ENCODE measurements at regions not wholly inside any gene's neighbourhood (a gene's known extent, or its start where the extent isn't known, plus 50 kb on each side); places are given as distances from the start of the nearest gene placed in this dataset.
"Not testable (repeated sequence)": the region's sequence is repeated elsewhere in the genome, so short reads cannot be mapped to it uniquely, and the experiment has no call there.

DNA sequence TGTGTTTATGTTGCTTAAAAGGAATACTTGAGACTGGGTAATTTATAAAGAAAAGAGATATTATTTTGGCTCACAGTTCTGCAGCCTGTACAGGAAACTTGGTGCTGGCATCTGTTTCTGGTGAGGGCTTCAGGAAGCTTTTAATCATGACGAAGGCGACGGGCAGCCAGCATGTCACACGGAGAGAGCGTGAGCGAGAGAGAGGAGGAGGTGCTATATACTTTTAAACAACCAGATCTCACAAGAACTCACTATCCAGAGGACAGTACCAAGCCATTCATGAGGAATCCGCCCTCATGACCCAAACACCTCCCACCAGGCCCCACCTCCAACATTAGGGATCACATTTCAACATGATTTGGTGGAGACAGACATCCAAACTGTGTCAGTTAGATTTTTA lies 163.4 kb upstream of the TSC22D1 start:
- Histone ChIP-seq H3K27me3 (ENCODE audit: low read depth, low read length) (no peaks in the 10 kb centered on the region), H3K36me3 (ENCODE audit: control insufficient read depth in 1 of 2, insufficient read depth in 2 of 2, low read length in 2 of 2) (no peaks in the 10 kb centered on the region), H3K4me3 (ENCODE audit: low read depth in 1 of 2, low read length in 2 of 2) (no peak overlapping the region), H3K9me3 (ENCODE audit: control insufficient read depth in 1 of 2, low read length in 2 of 2) (no peaks in the 10 kb centered on the region), H3K27ac (ENCODE audit: low read length) (no peak overlapping the region), H3K4me1 (ENCODE audit: control insufficient read depth in 1 of 2, insufficient read depth in 2 of 2, low read length in 2 of 2) (no peaks in the 10 kb centered on the region)

DNA sequence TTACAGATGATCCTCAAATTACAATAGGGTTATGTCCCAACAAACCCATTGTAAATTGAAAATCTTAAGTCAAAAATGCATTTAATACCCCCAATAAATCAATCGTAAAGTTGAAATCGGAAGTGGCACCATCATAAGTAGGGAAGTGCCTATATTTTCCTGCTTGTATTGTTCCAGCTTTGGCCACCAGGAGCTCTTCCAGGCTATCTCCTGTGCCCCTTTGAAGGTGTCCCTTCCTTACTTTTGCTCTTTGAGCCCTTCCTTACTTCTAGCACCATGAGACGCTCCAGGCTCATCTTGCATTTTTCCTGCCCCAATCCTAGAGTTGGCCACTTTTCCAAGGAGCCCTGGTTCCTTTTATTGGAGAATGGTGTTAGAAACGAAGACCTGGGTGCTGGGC lies 163.0 kb upstream of the TSC22D1 start:
- Histone ChIP-seq H3K27ac (ENCODE audit: low read length) (no peak overlapping the region), H3K36me3 (ENCODE audit: control insufficient read depth in 1 of 2, insufficient read depth in 2 of 2, low read length in 2 of 2) (no peaks in the 10 kb centered on the region), H3K27me3 (ENCODE audit: low read depth, low read length) (no peaks in the 10 kb centered on the region), H3K4me3 (ENCODE audit: low read depth in 1 of 2, low read length in 2 of 2) (no peak overlapping the region), H3K9me3 (ENCODE audit: control insufficient read depth in 1 of 2, low read length in 2 of 2) (no peaks in the 10 kb centered on the region), H3K4me1 (ENCODE audit: control insufficient read depth in 1 of 2, insufficient read depth in 2 of 2, low read length in 2 of 2) (no peaks in the 10 kb centered on the region)

DNA sequence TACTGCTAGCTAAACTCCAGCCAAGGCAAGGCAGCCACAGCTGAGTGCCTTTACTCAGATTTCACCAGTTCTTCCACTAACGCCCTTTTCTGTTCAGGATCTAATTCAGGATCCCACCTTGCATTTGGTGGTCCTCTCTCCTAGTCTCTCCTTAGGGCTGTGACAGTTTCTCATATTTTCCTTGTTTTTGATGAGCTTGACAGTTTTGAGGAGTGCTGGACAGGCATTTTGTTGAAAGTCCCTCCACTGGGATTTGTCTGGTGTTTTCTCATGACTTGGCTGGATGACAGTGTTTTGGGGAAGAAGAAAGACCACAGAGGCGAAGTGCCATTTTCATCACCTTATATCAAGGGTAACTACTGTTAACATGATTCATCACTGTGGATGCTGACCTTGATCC lies 162.3 kb upstream of the TSC22D1 start:
- Histone ChIP-seq H3K9me3 (ENCODE audit: control insufficient read depth in 1 of 2, low read length in 2 of 2) (no peaks in the 10 kb centered on the region), H3K27me3 (ENCODE audit: low read depth, low read length) (no peaks in the 10 kb centered on the region), H3K4me1 (ENCODE audit: control insufficient read depth in 1 of 2, insufficient read depth in 2 of 2, low read length in 2 of 2) (no peaks in the 10 kb centered on the region), H3K27ac (ENCODE audit: low read length) (no peak overlapping the region), H3K36me3 (ENCODE audit: control insufficient read depth in 1 of 2, insufficient read depth in 2 of 2, low read length in 2 of 2) (no peaks in the 10 kb centered on the region), H3K4me3 (ENCODE audit: low read depth in 1 of 2, low read length in 2 of 2) (no peak overlapping the region)

DNA sequence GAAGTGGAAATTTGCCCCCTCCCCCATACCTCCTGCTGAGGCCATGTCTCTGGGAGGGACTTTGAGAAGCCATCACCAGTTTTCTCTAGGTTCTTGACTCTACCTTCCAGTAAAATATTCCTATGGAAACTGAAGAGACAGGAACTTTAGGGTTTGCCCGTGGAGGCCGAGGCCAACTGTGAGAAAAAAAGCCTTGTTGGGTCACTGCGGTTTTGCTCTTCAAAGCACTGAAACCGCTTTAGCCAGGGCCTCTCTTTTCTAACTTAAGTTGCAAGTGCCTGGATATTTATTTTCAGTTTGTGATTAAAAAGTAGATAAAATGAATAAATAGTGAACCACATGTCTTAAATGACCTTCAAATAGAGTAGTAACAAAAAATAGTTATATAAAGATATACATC lies 159.7 kb upstream of the TSC22D1 start:
- Histone ChIP-seq H3K4me3 (ENCODE audit: low read depth in 1 of 2, low read length in 2 of 2) (no peak overlapping the region), H3K9me3 (ENCODE audit: control insufficient read depth in 1 of 2, low read length in 2 of 2) (no peaks in the 10 kb centered on the region), H3K4me1 (ENCODE audit: control insufficient read depth in 1 of 2, insufficient read depth in 2 of 2, low read length in 2 of 2) (no peaks in the 10 kb centered on the region)

DNA sequence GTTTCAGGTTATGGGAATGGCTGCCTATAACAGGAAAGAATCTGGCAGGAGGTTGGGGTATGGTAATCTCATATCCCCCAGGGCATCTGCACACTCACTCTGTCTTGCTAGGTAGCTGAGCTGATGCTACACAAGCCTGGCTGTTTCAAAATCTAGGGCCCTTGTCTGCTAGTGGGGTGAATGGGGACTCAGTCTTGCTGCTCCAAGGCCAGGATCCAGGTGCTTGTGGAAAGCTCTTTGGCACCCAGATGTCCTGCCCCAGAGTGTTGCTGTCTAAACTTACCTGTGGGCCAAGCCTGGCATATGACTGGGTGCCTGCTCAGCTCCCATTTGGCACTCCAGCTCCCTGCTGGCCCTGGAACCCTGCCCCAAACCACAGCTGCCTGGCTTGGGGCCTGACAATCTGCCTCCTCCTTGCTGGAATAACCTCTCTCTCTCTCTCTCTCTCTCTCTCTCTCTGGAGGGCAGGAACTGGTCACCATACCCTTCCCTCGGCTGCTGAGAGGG lies 158.1 kb upstream of the TSC22D1 start:
- Histone ChIP-seq H3K27ac (ENCODE audit: low read length) (no peak overlapping the region), H3K4me3 (ENCODE audit: low read depth in 1 of 2, low read length in 2 of 2) (no peak overlapping the region), H3K27me3 (ENCODE audit: low read depth, low read length) (no peaks in the 10 kb centered on the region)

More for the DNA sequence above, 159.7 kb upstream of the TSC22D1 start:
- Histone ChIP-seq H3K27me3 (ENCODE audit: low read depth, low read length) (no peaks in the 10 kb centered on the region), H3K27ac (ENCODE audit: low read length) (no peak overlapping the region), H3K36me3 (ENCODE audit: control insufficient read depth in 1 of 2, insufficient read depth in 2 of 2, low read length in 2 of 2) (no peaks in the 10 kb centered on the region)

DNA sequence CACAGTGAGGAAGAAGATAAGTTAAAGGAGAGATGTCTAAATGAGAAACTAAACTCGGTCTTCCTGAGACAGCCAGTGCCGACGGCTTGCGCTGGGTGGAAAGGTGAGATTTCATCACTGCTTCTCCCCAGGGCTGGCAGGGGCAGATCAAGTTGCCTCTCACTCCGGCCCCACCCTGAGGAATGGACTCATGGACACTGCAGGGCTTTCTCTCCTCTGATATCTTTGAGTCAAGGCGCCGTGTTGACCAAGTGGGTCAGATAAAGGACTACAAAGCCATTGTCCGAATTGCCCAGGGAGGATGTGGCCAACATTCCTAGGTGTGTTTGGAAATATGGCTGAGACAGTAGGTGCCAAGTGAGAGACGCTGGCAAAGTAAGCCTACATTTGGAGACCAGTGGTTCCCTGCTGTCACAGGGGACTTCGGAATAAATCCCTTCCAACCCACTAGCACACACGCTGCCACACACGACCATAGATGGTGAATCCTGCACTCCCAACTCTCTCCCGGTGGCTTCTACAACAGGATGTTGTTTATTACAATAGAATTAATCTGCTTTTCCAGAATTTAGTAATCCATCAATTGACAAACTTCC lies 156.5 kb upstream of the TSC22D1 start:
- H3K4me3 ChIP-seq (ENCODE audit: low read depth in 1 of 2, low read length in 2 of 2), result no peak overlapping the region
- H3K36me3 ChIP-seq (ENCODE audit: control insufficient read depth in 1 of 2, insufficient read depth in 2 of 2, low read length in 2 of 2), result no peaks in the 10 kb centered on the region
- H3K27ac ChIP-seq (ENCODE audit: low read length), result no peak overlapping the region
- H3K4me1 ChIP-seq (ENCODE audit: control insufficient read depth in 1 of 2, insufficient read depth in 2 of 2, low read length in 2 of 2), result no peaks in the 10 kb centered on the region
- H3K27me3 ChIP-seq (ENCODE audit: low read depth, low read length), result no peaks in the 10 kb centered on the region
- H3K9me3 ChIP-seq (ENCODE audit: control insufficient read depth in 1 of 2, low read length in 2 of 2), result no peaks in the 10 kb centered on the region

More for the DNA sequence above, 158.1 kb upstream of the TSC22D1 start:
- Histone ChIP-seq H3K9me3 (ENCODE audit: control insufficient read depth in 1 of 2, low read length in 2 of 2) (no peaks in the 10 kb centered on the region), H3K36me3 (ENCODE audit: control insufficient read depth in 1 of 2, insufficient read depth in 2 of 2, low read length in 2 of 2) (no peaks in the 10 kb centered on the region), H3K4me1 (ENCODE audit: control insufficient read depth in 1 of 2, insufficient read depth in 2 of 2, low read length in 2 of 2) (no peaks in the 10 kb centered on the region)

DNA sequence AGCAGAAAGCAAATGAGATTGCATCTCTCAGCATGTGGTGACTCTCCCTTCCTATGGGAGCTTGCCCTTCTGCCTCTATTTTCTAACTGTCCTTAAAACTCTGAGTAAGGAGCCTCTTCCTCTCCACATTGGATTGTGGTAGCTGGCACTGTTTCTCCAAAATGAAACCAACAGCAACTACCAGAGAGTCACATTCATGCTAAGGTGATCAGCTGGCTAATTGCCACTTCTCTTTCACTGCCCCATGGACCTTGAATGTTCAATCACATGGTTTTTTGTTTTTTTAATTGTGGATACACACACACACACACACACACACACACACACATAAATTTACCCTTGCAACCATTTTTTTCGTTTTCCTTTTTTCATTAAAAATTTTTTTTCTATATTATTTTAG lies 154.7 kb upstream of the TSC22D1 start:
- Histone ChIP-seq H3K4me1 (ENCODE audit: control insufficient read depth in 1 of 2, insufficient read depth in 2 of 2, low read length in 2 of 2) (no peaks in the 10 kb centered on the region), H3K27ac (ENCODE audit: low read length) (no peak overlapping the region), H3K36me3 (ENCODE audit: control insufficient read depth in 1 of 2, insufficient read depth in 2 of 2, low read length in 2 of 2) (no peaks in the 10 kb centered on the region), H3K4me3 (ENCODE audit: low read depth in 1 of 2, low read length in 2 of 2) (no peak overlapping the region), H3K27me3 (ENCODE audit: low read depth, low read length) (no peaks in the 10 kb centered on the region), H3K9me3 (ENCODE audit: control insufficient read depth in 1 of 2, low read length in 2 of 2) (no peaks in the 10 kb centered on the region)

DNA sequence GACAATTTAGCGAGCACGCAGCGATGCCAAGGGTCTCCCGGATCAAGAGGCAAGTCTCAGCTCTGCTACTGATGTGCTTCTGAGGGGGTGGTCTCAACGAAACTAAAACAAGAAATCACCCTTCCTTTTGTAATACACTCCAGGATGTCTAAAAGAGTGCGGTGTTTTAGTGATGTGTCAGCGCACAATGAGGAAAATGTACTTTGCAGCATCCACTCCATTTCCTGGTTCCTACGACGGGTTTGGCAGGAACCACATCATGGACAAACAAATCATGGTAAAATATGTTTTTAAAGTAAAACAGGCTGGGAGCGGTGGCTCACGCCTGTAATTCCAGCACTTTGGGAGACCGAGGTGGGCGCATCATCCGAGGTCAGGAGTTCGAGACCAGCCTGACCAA lies 154.0 kb upstream of the TSC22D1 start:
- Histone ChIP-seq H3K27me3 (ENCODE audit: low read depth, low read length) (no peaks in the 10 kb centered on the region), H3K27ac (ENCODE audit: low read length) (no peak overlapping the region), H3K4me3 (ENCODE audit: low read depth in 1 of 2, low read length in 2 of 2) (no peak overlapping the region), H3K4me1 (ENCODE audit: control insufficient read depth in 1 of 2, insufficient read depth in 2 of 2, low read length in 2 of 2) (no peaks in the 10 kb centered on the region), H3K36me3 (ENCODE audit: control insufficient read depth in 1 of 2, insufficient read depth in 2 of 2, low read length in 2 of 2) (no peaks in the 10 kb centered on the region), H3K9me3 (ENCODE audit: control insufficient read depth in 1 of 2, low read length in 2 of 2) (no peaks in the 10 kb centered on the region)

DNA sequence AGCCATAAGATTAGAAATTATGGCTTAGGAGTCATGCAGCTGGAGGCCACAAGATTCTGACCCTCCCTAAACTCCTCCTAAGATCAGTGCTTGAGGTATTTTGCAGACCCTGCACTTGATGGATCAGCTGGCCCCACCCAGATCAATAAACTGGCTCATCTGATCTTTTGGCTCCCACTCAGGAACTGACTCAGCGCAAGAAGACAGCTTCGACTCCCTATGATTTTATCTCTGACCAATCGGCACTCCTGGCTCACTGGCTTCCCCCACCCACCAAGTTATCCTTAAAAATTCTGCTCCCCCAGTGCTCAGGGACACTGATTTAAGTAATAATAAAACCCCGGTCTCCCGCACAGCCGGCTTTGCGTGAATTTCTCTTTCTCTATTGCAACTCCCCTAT lies 151.5 kb upstream of the TSC22D1 start:
- not testable (repeated sequence) for H3K27ac ChIP-seq (ENCODE audit: low read length); H3K27me3 ChIP-seq (ENCODE audit: low read depth, low read length); H3K9me3 ChIP-seq (ENCODE audit: control insufficient read depth in 1 of 2, low read length in 2 of 2); H3K4me3 ChIP-seq (ENCODE audit: low read depth in 1 of 2, low read length in 2 of 2); H3K4me1 ChIP-seq (ENCODE audit: control insufficient read depth in 1 of 2, insufficient read depth in 2 of 2, low read length in 2 of 2); H3K36me3 ChIP-seq (ENCODE audit: control insufficient read depth in 1 of 2, insufficient read depth in 2 of 2, low read length in 2 of 2)

DNA sequence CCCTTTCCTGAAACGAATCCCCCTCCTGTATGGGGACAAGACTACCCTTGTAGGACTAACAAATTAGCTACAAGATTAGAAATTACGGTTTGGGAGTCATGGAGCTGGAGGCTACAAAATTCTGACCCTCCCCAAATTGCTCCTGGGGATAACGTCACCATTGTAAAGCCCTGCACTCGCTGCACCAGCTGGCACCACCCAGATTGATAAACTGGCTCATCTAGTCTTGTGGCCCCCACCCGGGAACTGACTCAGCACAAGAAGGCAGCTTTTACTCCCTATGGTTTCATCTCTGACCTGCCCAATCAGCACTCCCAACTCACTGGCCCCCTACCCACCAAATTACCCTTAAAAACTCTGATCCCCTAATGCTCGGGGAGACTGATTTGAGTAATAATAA lies 150.6 kb upstream of the TSC22D1 start:
- Histone ChIP-seq H3K27ac (ENCODE audit: low read length) (no peak overlapping the region), H3K27me3 (ENCODE audit: low read depth, low read length) (no peaks in the 10 kb centered on the region)

DNA sequence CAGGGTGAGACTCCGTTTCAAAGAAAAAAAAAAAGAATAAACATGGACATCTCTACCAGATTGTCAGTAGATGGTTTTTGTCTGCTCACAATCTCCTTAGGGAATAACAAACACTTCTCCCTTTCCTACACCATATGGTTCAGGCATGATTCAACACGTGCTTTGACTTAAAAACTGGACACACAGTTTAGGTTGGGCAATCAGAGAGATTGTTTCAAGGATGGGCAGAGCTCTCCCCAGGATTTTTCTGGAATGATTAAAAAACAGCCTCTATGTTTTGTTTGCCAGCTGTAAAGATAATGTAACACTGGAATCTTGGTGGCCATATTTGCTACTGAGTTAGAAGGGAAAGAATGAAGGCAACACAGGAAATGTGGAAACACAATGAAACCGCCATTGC lies 150.1 kb upstream of the TSC22D1 start:
- Histone ChIP-seq H3K4me1 (ENCODE audit: control insufficient read depth in 1 of 2, insufficient read depth in 2 of 2, low read length in 2 of 2) (no peaks in the 10 kb centered on the region), H3K9me3 (ENCODE audit: control insufficient read depth in 1 of 2, low read length in 2 of 2) (peaks cover 0 to 2% of the 10 kb centered on the region in 2 donors), H3K36me3 (ENCODE audit: control insufficient read depth in 1 of 2, insufficient read depth in 2 of 2, low read length in 2 of 2) (no peaks in the 10 kb centered on the region), H3K27me3 (ENCODE audit: low read depth, low read length) (no peaks in the 10 kb centered on the region), H3K4me3 (ENCODE audit: low read depth in 1 of 2, low read length in 2 of 2) (no peak overlapping the region), H3K27ac (ENCODE audit: low read length) (no peak overlapping the region)

More for the DNA sequence above, 150.6 kb upstream of the TSC22D1 start:
- Histone ChIP-seq H3K4me3 (ENCODE audit: low read depth in 1 of 2, low read length in 2 of 2) (no peak overlapping the region), H3K36me3 (ENCODE audit: control insufficient read depth in 1 of 2, insufficient read depth in 2 of 2, low read length in 2 of 2) (no peaks in the 10 kb centered on the region), H3K9me3 (ENCODE audit: control insufficient read depth in 1 of 2, low read length in 2 of 2) (peaks cover 0 to 2% of the 10 kb centered on the region in 2 donors), H3K4me1 (ENCODE audit: control insufficient read depth in 1 of 2, insufficient read depth in 2 of 2, low read length in 2 of 2) (no peaks in the 10 kb centered on the region)

Data from muscle layer of duodenum (tissue), 2 donors.